Body of pancreas (tissue), 4 donors: ENCODE measurements at regions not wholly inside any gene's neighbourhood (a gene's known extent, or its start where the extent isn't known, plus 50 kb on each side); places are given as distances from the start of the nearest gene placed in this dataset.
A peak's percentile ranks its signal among the peaks of the same experiment; 100 is the strongest.

Experiments
- ATAC-seq: fragments of 150-250 bp; one replicate; pipeline ENCODE4 v1.9.1; 2016
- DNase-seq, 4 donors: peaks; one replicate each; pipeline ENCODE4 v3.0.0-alpha.2; 2019
- H3K27ac ChIP-seq, 4 donors: fragments of 200-600 bp; sonication (generic); 1 replicate in 3 of 4; 2 replicates in 1 of 4; pipeline versions ENCODE4 v1.5.1 to v1.6.1; 2016 to 2019; ENCODE audit warnings: mild to moderate bottlenecking in 1 of 4, mixed read lengths in 1 of 4, moderate library complexity in 1 of 4
- H3K27me3 ChIP-seq, 2 donors: fragments of 200-600 bp; sonication (generic); one replicate each; pipeline ENCODE4 v1.6.0; 2016; ENCODE audit warnings: mild to moderate bottlenecking in 1 of 2
- H3K36me3 ChIP-seq, 2 donors: fragments of 200-600 bp; sonication (generic); replicated peaks in 1 of 2; 2 replicates each; pipeline ENCODE4 v1.5.1; 2016; ENCODE audit warnings: low read depth in 2 of 2; ENCODE audit not compliant: insufficient read depth in 1 of 2
- H3K4me1 ChIP-seq: fragments of 200-600 bp; sonication (generic); one replicate; pipeline ENCODE4 v1.6.0; 2016
- H3K4me3 ChIP-seq, 2 donors: fragments of 200-600 bp; sonication (generic); 1 replicate in 1 of 2; 2 replicates in 1 of 2; pipeline ENCODE4 v1.5.1; 2016 to 2019
- H3K9me3 ChIP-seq, 3 donors: fragments of 200-600 bp; sonication (generic); 1 replicate in 2 of 3; 2 replicates in 1 of 3; pipeline ENCODE4 v1.5.1; 2016
- CTCF ChIP-seq, 7 experiments: fragments of 450-650 bp in 4 of 7; fragments of 200-600 bp in 3 of 7; sonication (generic) in 3 of 7; IDR thresholded peaks; one replicate each; pipeline ENCODE4 v1.5.1; 2016 to 2019; ENCODE audit warnings: antibody characterized with exemption in 7 of 7
- POLR2A ChIP-seq, 3 donors: fragments of 450-650 bp; IDR thresholded peaks; one replicate each; pipeline ENCODE4 v1.6.1; 2016; ENCODE audit warnings: antibody characterized with exemption in 3 of 3, mild to moderate bottlenecking in 2 of 3
- WGBS, 2 donors: methylation state at CpG; one replicate each; pipeline ENCODE4 v1.1.5; 2017; 5-methylcytosine and 5-hydroxymethylcytosine counted together
- intact Hi-C: fragments of 100-400 bp; cut with DNase I; formaldehyde crosslinking; loops from one replicate; pipeline ENCODE4 v1.15.1; 2023

DNA sequence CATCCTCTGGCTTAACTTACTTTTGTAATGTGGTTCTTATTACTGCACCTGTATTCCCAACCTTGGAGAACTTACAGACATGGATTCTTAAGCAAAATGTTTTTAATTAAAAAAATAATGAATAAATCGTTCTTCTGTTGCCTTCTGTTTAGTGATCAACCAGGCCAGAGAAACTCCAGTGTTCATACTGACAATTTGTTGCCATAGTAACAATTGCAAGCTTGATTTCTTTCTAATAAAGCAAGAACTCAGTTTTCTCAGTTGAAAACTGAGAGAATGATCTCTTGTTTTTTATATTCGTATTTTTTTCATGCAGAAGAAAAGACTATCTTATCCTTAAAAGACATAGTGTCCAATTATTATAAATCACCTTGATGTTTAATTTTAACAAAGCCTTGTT is 106.5 kb upstream of the LMNTD1 start:
- Histone ChIP-seq H3K4me1 (no peaks in the 10 kb centered on the region), H3K27me3 (no peaks in the 10 kb centered on the region), H3K4me3 (no peak overlapping the region), H3K27ac (no peak overlapping the region), H3K36me3 (no peaks in the 10 kb centered on the region), H3K9me3 (no peaks in the 10 kb centered on the region)
- intact Hi-C loops, result no loop called here
- TF ChIP-seq CTCF (IDR thresholded peaks at IDR 0.05), result no peak
- no peak for TF ChIP-seq POLR2A (IDR thresholded peaks at IDR 0.05)
- ATAC-seq (no peak), DNase-seq (no peak)
- 31 to 46% methylated on average over 2 of the region's 2 CpGs for WGBS, 2 donors

GRCh38 chr12:25670076-25671055 is 117.3 kb upstream of the LMNTD1 start:
- WGBS, 2 donors, result 76 to 77% methylated on average over 5 of the region's 5 CpGs
- Histone ChIP-seq H3K27ac (no peak overlapping the region), H3K4me1 (no peaks in the 10 kb centered on the region), H3K9me3 (no peaks in the 10 kb centered on the region), H3K4me3 (no peak overlapping the region), H3K27me3 (no peaks in the 10 kb centered on the region), H3K36me3 (no peaks in the 10 kb centered on the region)
- intact Hi-C loops, result no loop called here
- ATAC-seq (no peak), DNase-seq (no peak)
- TF ChIP-seq CTCF (IDR thresholded peaks at IDR 0.05) (no peak), POLR2A (IDR thresholded peaks at IDR 0.05) (no peak)

DNA sequence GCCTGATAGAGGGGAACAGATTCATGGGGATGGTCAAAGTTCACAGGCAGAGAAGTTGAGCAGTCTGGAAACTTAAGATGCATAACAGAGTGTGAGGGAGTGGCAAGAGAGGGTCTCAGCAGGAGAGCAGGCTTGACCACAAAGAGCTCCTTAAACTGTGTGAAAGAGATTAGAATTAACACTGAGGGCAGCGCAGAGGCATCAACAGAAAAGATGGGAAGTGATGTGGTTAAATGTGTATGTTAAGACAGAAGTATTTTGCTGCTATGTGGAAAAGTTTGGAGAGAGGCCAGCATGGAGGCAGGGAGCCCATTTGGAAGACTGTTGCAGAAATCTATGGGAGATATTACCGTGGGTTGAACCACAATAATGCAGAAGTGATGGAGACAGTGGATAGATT is 122.7 kb upstream of the LMNTD1 start:
- WGBS, 2 donors, result 55 to 77% methylated on average over 2 of the region's 2 CpGs
- Histone ChIP-seq H3K9me3 (no peaks in the 10 kb centered on the region), H3K36me3 (no peaks in the 10 kb centered on the region), H3K4me3 (no peak overlapping the region), H3K27ac (no peak overlapping the region), H3K27me3 (no peaks in the 10 kb centered on the region), H3K4me1 (no peaks in the 10 kb centered on the region)
- ATAC-seq (no peak), DNase-seq (no peak)
- intact Hi-C loops, result no loop called here
- no peak for TF ChIP-seq POLR2A (IDR thresholded peaks at IDR 0.05)
- no peak for TF ChIP-seq CTCF (IDR thresholded peaks at IDR 0.05)

GRCh38 chr12:25677232-25677937 is 124.3 kb upstream of the LMNTD1 start:
- no peaks in the 10 kb centered on the region for H3K27me3 ChIP-seq
- ATAC-seq (no peak), DNase-seq (no peak)
- TF ChIP-seq CTCF (IDR thresholded peaks at IDR 0.05), result peak in 2 of 7 experiments; percentile 10 to 41
- TF ChIP-seq POLR2A (IDR thresholded peaks at IDR 0.05), result no peak
- no peaks in the 10 kb centered on the region for H3K4me1 ChIP-seq
- H3K4me3 ChIP-seq, result no peak overlapping the region
- no peak overlapping the region for H3K27ac ChIP-seq
- no peaks in the 10 kb centered on the region for H3K9me3 ChIP-seq
- H3K36me3 ChIP-seq, result no peaks in the 10 kb centered on the region
- intact Hi-C loops, result no loop called here
- 39 to 58% methylated on average over 4 of the region's 4 CpGs for WGBS, 2 donors
